ENCODE measurements at regions not wholly inside any gene's neighbourhood (a gene's known extent, or its start where the extent isn't known, plus 50 kb on each side); places are given as distances from the start of the nearest gene placed in this dataset.

GRCh38 chr5:123787136-123787535, 275.2 kb downstream of the CSNK1G3 start:
- H3K9me3 ChIP-seq = peaks cover 0 to 20% of the 10 kb centered on the region in 2 donors
- no peak for DNase-seq (ENCODE audit: low spot score)
- no peak overlapping the region for H3K27ac ChIP-seq
- TF ChIP-seq CTCF (IDR thresholded peaks at IDR 0.05) = no peak
- no peaks in the 10 kb centered on the region for H3K27me3 ChIP-seq
- H3K4me3 ChIP-seq = no peak overlapping the region
- peaks cover 0 to 13% of the 10 kb centered on the region in 2 donors for H3K4me1 ChIP-seq
- no peaks in the 10 kb centered on the region for H3K36me3 ChIP-seq

GRCh38 chr5:123786411-123786810, 274.4 kb downstream of the CSNK1G3 start:
- no peak for TF ChIP-seq CTCF (IDR thresholded peaks at IDR 0.05)
- DNase-seq (ENCODE audit: low spot score) = no peak
- Histone ChIP-seq H3K4me1 (peaks cover 0 to 13% of the 10 kb centered on the region in 2 donors), H3K27ac (no peak overlapping the region), H3K9me3 (peaks cover 0 to 20% of the 10 kb centered on the region in 2 donors), H3K36me3 (no peaks in the 10 kb centered on the region), H3K4me3 (no peak overlapping the region), H3K27me3 (no peaks in the 10 kb centered on the region)

- peaks cover 0 to 13% of the 10 kb centered on the region in 2 donors for H3K4me1 ChIP-seq
- H3K27me3 ChIP-seq = no peaks in the 10 kb centered on the region
- no peak for DNase-seq (ENCODE audit: low spot score)
- no peaks in the 10 kb centered on the region for H3K36me3 ChIP-seq
- no peak overlapping the region for H3K4me3 ChIP-seq
- H3K9me3 ChIP-seq = peaks cover 0 to 15% of the 10 kb centered on the region in 2 donors
- no peak overlapping the region for H3K27ac ChIP-seq
- TF ChIP-seq CTCF (IDR thresholded peaks at IDR 0.05) = no peak
Observed at GRCh38 chr5:123785162-123786071, 273.4 kb downstream of the CSNK1G3 start.

GRCh38 chr5:123783421-123783820, 271.4 kb downstream of the CSNK1G3 start:
- TF ChIP-seq CTCF (IDR thresholded peaks at IDR 0.05) = no peak
- Histone ChIP-seq H3K27me3 (no peaks in the 10 kb centered on the region), H3K27ac (no peak overlapping the region), H3K4me1 (peaks cover 0 to 13% of the 10 kb centered on the region in 2 donors), H3K4me3 (no peak overlapping the region), H3K36me3 (no peaks in the 10 kb centered on the region), H3K9me3 (no peaks in the 10 kb centered on the region)
- DNase-seq (ENCODE audit: low spot score) = no peak

GRCh38 chr5:123778641-123779040, 266.7 kb downstream of the CSNK1G3 start:
- TF ChIP-seq CTCF (IDR thresholded peaks at IDR 0.05) = no peak
- Histone ChIP-seq H3K36me3 (no peaks in the 10 kb centered on the region), H3K27ac (no peak overlapping the region), H3K27me3 (no peaks in the 10 kb centered on the region), H3K9me3 (no peaks in the 10 kb centered on the region), H3K4me3 (no peak overlapping the region), H3K4me1 (no peaks in the 10 kb centered on the region)
- no peak for DNase-seq (ENCODE audit: low spot score)
